ENCODE measurements at regions not wholly inside any gene's neighbourhood (a gene's known extent, or its start where the extent isn't known, plus 50 kb on each side); places are given as distances from the start of the nearest gene placed in this dataset.

DNA sequence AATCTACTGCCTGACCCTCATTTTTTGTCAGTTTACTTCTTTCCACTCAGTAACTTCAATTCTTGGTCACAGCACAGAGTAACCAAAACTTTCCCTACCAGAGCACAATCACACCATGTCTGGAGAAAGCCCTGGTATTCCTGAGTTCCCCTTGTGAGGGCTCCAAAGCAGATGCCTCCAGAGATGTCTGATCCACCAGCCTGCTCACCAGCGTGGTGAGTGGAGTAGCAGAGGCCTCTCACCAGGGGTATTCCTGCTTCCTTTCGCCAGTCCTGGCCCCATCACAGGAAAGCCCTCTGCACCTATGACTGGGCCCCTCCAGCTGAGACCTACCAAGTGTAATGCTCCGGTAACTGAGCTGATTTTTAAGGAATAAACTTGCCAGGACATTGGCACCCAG, 205.4 kb upstream of the HS3ST3A1 start:
- DNase-seq (ENCODE audit: low spot score, unreplicated experiment): no peak
- Mint-ChIP-seq H3K9me3 (ENCODE audit: low read depth) (peaks cover 3% of the 10 kb centered on the region), H3K36me3 (ENCODE audit: insufficient read depth) (peaks cover 3% of the 10 kb centered on the region), H3K27me3 (peaks cover 5% of the 10 kb centered on the region), H3K27ac (no peak overlapping the region), H3K4me3 (ENCODE audit: low read depth) (no peak overlapping the region), H3K4me1 (ENCODE audit: low read depth) (peaks cover 2% of the 10 kb centered on the region)
- TF ChIP-seq CTCF (IDR thresholded peaks at IDR 0.05; ENCODE audit: unreplicated experiment): no peak

GRCh38 chr17:13812350-13812749, 210.6 kb upstream of the HS3ST3A1 start:
- no peaks in the 10 kb centered on the region for H3K27me3 Mint-ChIP-seq
- TF ChIP-seq CTCF (IDR thresholded peaks at IDR 0.05; ENCODE audit: unreplicated experiment): no peak
- H3K36me3 Mint-ChIP-seq (ENCODE audit: insufficient read depth): peaks cover 7% of the 10 kb centered on the region
- no peak overlapping the region for H3K27ac Mint-ChIP-seq
- H3K4me3 Mint-ChIP-seq (ENCODE audit: low read depth): no peak overlapping the region
- H3K9me3 Mint-ChIP-seq (ENCODE audit: low read depth): peaks cover 10% of the 10 kb centered on the region
- peaks cover 14% of the 10 kb centered on the region for H3K4me1 Mint-ChIP-seq (ENCODE audit: low read depth)
- DNase-seq (ENCODE audit: low spot score, unreplicated experiment): no peak

DNA sequence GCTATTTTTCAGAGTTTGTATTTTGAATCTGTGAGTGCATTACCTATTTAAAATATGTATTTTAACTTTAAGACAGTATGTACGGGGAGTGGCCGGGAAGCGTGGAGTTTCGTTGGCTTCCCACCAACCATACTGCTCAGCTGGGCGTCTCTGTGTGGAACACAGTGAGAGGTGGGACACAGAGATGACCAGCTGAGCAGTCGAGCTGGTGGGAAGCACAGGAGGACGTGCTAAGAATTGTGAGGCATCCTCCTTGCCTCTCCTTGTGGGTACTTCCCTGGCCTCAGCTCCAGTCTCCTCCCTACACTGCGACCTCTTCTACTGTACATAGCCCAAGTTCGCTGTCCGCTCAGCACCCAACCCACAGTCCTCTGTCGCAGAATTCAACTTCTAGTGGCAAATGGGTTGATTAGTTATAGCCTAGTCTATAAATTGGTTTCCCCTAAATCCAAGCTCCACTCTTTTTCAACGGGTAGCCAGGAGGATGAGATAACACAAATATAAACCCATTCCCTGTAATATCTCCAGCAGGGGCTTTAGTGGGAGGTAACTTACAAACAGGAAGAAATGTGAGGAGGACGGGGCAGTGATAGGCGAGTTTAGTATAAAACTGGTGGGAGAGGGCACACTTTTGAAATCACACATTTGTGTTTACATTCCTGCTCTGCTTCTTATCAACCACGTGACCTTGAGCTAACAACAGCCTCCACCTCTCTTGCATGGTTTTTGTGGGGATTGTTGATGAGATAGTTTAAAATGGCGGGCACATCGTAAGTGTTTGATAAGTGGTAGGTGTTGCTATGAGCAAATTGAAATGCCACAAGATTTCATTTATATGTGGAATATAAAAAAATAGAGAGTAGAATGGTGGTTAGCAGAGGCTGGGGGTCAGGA, 211.9 kb upstream of the HS3ST3A1 start:
- peak overlapping the region; percentile 15 for H3K27ac Mint-ChIP-seq
- peaks cover 14% of the 10 kb centered on the region for H3K4me1 Mint-ChIP-seq (ENCODE audit: low read depth)
- peaks cover 10% of the 10 kb centered on the region for H3K9me3 Mint-ChIP-seq (ENCODE audit: low read depth)
- H3K4me3 Mint-ChIP-seq (ENCODE audit: low read depth): no peak overlapping the region
- H3K27me3 Mint-ChIP-seq: no peaks in the 10 kb centered on the region
- peaks cover 7% of the 10 kb centered on the region for H3K36me3 Mint-ChIP-seq (ENCODE audit: insufficient read depth)
- TF ChIP-seq CTCF (IDR thresholded peaks at IDR 0.05; ENCODE audit: unreplicated experiment): no peak
- DNase-seq (ENCODE audit: low spot score, unreplicated experiment): no peak

DNA sequence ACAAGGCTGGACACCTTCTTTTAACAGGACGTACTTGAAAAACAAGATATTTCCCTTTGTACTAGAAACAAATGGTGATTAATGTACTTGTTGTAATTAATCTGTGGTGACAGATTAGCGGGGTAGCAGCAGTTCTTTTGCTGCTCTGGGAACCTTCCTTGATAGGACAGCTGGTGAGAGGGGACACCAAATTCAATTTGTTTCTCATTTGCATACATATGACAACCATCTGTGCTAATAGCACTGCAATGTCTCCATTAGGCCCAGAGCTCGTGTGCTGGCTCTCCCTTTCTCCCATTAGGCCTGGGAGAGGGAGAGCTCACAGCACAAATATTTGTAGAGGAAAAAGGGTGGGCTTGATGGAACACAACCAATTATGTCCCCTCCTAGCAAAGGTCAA, 221.0 kb upstream of the HS3ST3A1 start:
- Mint-ChIP-seq H3K9me3 (ENCODE audit: low read depth) (no peaks in the 10 kb centered on the region), H3K4me1 (ENCODE audit: low read depth) (peaks cover 10% of the 10 kb centered on the region), H3K4me3 (ENCODE audit: low read depth) (no peak overlapping the region), H3K36me3 (ENCODE audit: insufficient read depth) (no peaks in the 10 kb centered on the region), H3K27ac (no peak overlapping the region), H3K27me3 (no peaks in the 10 kb centered on the region)
- DNase-seq (ENCODE audit: low spot score, unreplicated experiment): no peak
- TF ChIP-seq CTCF (IDR thresholded peaks at IDR 0.05; ENCODE audit: unreplicated experiment): no peak

GRCh38 chr17:13825526-13826040, 223.9 kb upstream of the HS3ST3A1 start:
- Mint-ChIP-seq H3K36me3 (ENCODE audit: insufficient read depth) (no peaks in the 10 kb centered on the region), H3K4me1 (ENCODE audit: low read depth) (peaks cover 12% of the 10 kb centered on the region), H3K27ac (no peak overlapping the region), H3K9me3 (ENCODE audit: low read depth) (no peaks in the 10 kb centered on the region), H3K27me3 (no peaks in the 10 kb centered on the region), H3K4me3 (ENCODE audit: low read depth) (no peak overlapping the region)
- no peak for DNase-seq (ENCODE audit: low spot score, unreplicated experiment)
- no peak for TF ChIP-seq CTCF (IDR thresholded peaks at IDR 0.05; ENCODE audit: unreplicated experiment)
